ENCODE measurements at regions not wholly inside any gene's neighbourhood (a gene's known extent, or its start where the extent isn't known, plus 50 kb on each side); places are given as distances from the start of the nearest gene placed in this dataset.

DNA sequence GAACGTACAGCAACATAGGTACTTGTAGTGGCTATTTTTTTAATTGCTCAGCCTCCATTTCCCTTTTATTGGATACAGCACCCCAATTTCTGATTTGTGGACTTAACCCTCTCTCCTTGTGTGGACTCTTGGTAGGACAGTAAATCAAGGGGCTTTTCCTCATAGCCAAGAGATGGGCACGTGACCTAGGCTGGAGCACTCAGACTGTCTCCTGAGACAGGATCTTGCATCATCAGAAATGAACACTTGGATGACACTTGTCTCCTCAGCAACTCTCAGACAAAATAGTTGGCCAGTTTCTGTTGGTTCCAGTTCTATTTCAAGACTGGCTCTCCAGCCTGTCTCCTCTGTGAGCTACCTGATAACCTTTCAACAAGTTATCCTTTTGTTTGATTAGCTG, 112.9 kb upstream of the ZNF678 start (continued):
- TF ChIP-seq MAFG (tag; conservative IDR thresholded peaks at IDR 0.05) (no peak), POU5F1 (IDR thresholded peaks at IDR 0.05; ENCODE audit: borderline replicate concordance, low read depth, low read length, partially characterized antibody) (no peak), RBM14 (IDR thresholded peaks at IDR 0.05; ENCODE audit: borderline replicate concordance, insufficient read depth, low read depth, low read length) (no peak), ZNF384 (IDR thresholded peaks at IDR 0.05; ENCODE audit: low read depth, low read length) (no peak), ZZZ3 (IDR thresholded peaks at IDR 0.05) (no peak), HIVEP1 (CRISPR knock-in tag; IDR thresholded peaks at IDR 0.05) (no peak), SRSF9 (IDR thresholded peaks at IDR 0.05; ENCODE audit: borderline replicate concordance, low read depth, low read length) (no peak), ZNF174 (CRISPR knock-in tag; IDR thresholded peaks at IDR 0.05) (no peak), MEF2A (IDR thresholded peaks at IDR 0.05; ENCODE audit: control insufficient read depth, low read depth, low read length) (no peak), ARNT (IDR thresholded peaks at IDR 0.05) (no peak), ARID1B (IDR thresholded peaks at IDR 0.05) (no peak), JUND (IDR thresholded peaks at IDR 0.05; ENCODE audit: borderline replicate concordance, low read depth, low read length) (peak; percentile 51; the same call in 1 of the 2 replicates), JUND (tag; IDR thresholded peaks at IDR 0.05; ENCODE audit: borderline replicate concordance, low read depth, low read length) (no peak), GABPA (tag; conservative IDR thresholded peaks at IDR 0.05; ENCODE audit: low read depth) (0 out of 2 replicates have a peak, but pooled peaks have one; percentile 26), SMC3 (conservative IDR thresholded peaks at IDR 0.05; ENCODE audit: insufficient read depth, low read depth, low read length) (no peak)
- TF ChIP-seq, protein P1, sequence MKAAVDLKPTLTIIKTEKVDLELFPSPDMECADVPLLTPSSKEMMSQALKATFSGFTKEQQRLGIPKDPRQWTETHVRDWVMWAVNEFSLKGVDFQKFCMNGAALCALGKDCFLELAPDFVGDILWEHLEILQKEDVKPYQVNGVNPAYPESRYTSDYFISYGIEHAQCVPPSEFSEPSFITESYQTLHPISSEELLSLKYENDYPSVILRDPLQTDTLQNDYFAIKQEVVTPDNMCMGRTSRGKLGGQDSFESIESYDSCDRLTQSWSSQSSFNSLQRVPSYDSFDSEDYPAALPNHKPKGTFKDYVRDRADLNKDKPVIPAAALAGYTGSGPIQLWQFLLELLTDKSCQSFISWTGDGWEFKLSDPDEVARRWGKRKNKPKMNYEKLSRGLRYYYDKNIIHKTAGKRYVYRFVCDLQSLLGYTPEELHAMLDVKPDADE (conservative IDR thresholded peaks at IDR 0.05; ENCODE audit: control insufficient read depth, low read depth, low read length): no peak
- TF ChIP-seq, protein P2, sequence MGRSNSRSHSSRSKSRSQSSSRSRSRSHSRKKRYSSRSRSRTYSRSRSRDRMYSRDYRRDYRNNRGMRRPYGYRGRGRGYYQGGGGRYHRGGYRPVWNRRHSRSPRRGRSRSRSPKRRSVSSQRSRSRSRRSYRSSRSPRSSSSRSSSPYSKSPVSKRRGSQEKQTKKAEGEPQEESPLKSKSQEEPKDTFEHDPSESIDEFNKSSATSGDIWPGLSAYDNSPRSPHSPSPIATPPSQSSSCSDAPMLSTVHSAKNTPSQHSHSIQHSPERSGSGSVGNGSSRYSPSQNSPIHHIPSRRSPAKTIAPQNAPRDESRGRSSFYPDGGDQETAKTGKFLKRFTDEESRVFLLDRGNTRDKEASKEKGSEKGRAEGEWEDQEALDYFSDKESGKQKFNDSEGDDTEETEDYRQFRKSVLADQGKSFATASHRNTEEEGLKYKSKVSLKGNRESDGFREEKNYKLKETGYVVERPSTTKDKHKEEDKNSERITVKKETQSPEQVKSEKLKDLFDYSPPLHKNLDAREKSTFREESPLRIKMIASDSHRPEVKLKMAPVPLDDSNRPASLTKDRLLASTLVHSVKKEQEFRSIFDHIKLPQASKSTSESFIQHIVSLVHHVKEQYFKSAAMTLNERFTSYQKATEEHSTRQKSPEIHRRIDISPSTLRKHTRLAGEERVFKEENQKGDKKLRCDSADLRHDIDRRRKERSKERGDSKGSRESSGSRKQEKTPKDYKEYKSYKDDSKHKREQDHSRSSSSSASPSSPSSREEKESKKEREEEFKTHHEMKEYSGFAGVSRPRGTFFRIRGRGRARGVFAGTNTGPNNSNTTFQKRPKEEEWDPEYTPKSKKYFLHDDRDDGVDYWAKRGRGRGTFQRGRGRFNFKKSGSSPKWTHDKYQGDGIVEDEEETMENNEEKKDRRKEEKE (IDR thresholded peaks at IDR 0.05; ENCODE audit: borderline replicate concordance in 1 of 2, control insufficient read depth in 1 of 2, low read depth in 2 of 2, low read length in 1 of 2): no peak
- TF ChIP-seq, protein P3, sequence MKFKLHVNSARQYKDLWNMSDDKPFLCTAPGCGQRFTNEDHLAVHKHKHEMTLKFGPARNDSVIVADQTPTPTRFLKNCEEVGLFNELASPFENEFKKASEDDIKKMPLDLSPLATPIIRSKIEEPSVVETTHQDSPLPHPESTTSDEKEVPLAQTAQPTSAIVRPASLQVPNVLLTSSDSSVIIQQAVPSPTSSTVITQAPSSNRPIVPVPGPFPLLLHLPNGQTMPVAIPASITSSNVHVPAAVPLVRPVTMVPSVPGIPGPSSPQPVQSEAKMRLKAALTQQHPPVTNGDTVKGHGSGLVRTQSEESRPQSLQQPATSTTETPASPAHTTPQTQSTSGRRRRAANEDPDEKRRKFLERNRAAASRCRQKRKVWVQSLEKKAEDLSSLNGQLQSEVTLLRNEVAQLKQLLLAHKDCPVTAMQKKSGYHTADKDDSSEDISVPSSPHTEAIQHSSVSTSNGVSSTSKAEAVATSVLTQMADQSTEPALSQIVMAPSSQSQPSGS (CRISPR knock-in tag; IDR thresholded peaks at IDR 0.05): no peak
- TF ChIP-seq, protein P4, sequence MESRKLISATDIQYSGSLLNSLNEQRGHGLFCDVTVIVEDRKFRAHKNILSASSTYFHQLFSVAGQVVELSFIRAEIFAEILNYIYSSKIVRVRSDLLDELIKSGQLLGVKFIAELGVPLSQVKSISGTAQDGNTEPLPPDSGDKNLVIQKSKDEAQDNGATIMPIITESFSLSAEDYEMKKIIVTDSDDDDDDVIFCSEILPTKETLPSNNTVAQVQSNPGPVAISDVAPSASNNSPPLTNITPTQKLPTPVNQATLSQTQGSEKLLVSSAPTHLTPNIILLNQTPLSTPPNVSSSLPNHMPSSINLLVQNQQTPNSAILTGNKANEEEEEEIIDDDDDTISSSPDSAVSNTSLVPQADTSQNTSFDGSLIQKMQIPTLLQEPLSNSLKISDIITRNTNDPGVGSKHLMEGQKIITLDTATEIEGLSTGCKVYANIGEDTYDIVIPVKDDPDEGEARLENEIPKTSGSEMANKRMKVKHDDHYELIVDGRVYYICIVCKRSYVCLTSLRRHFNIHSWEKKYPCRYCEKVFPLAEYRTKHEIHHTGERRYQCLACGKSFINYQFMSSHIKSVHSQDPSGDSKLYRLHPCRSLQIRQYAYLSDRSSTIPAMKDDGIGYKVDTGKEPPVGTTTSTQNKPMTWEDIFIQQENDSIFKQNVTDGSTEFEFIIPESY (CRISPR knock-in tag; IDR thresholded peaks at IDR 0.05): no peak
- TF ChIP-seq, protein P5, sequence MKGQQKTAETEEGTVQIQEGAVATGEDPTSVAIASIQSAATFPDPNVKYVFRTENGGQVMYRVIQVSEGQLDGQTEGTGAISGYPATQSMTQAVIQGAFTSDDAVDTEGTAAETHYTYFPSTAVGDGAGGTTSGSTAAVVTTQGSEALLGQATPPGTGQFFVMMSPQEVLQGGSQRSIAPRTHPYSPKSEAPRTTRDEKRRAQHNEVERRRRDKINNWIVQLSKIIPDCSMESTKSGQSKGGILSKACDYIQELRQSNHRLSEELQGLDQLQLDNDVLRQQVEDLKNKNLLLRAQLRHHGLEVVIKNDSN (CRISPR knock-in tag; IDR thresholded peaks at IDR 0.05): peak; percentile 83
